Body of pancreas (tissue), 4 donors: ENCODE measurements at regions not wholly inside any gene's neighbourhood (a gene's known extent, or its start where the extent isn't known, plus 50 kb on each side); places are given as distances from the start of the nearest gene placed in this dataset.

Source experiments
- ATAC-seq: fragments of 150-250 bp; one replicate; pipeline ENCODE4 v1.9.1; 2016
- DNase-seq, 4 donors: peaks; one replicate each; pipeline ENCODE4 v3.0.0-alpha.2; 2019
- H3K27ac ChIP-seq, 4 donors: fragments of 200-600 bp; sonication (generic); 1 replicate in 3 of 4; 2 replicates in 1 of 4; pipeline versions ENCODE4 v1.5.1 to v1.6.1; 2016 to 2019; ENCODE audit warnings: mild to moderate bottlenecking in 1 of 4, mixed read lengths in 1 of 4, moderate library complexity in 1 of 4
- H3K27me3 ChIP-seq, 2 donors: fragments of 200-600 bp; sonication (generic); one replicate each; pipeline ENCODE4 v1.6.0; 2016; ENCODE audit warnings: mild to moderate bottlenecking in 1 of 2
- H3K36me3 ChIP-seq, 2 donors: fragments of 200-600 bp; sonication (generic); replicated peaks in 1 of 2; 2 replicates each; pipeline ENCODE4 v1.5.1; 2016; ENCODE audit warnings: low read depth in 2 of 2; ENCODE audit not compliant: insufficient read depth in 1 of 2
- H3K4me1 ChIP-seq: fragments of 200-600 bp; sonication (generic); one replicate; pipeline ENCODE4 v1.6.0; 2016
- H3K4me3 ChIP-seq, 2 donors: fragments of 200-600 bp; sonication (generic); 1 replicate in 1 of 2; 2 replicates in 1 of 2; pipeline ENCODE4 v1.5.1; 2016 to 2019
- H3K9me3 ChIP-seq, 3 donors: fragments of 200-600 bp; sonication (generic); 1 replicate in 2 of 3; 2 replicates in 1 of 3; pipeline ENCODE4 v1.5.1; 2016
- POLR2A ChIP-seq, 3 donors: fragments of 450-650 bp; IDR thresholded peaks; one replicate each; pipeline ENCODE4 v1.6.1; 2016; ENCODE audit warnings: antibody characterized with exemption in 3 of 3, mild to moderate bottlenecking in 2 of 3
- WGBS, 2 donors: methylation state at CpG; one replicate each; pipeline ENCODE4 v1.1.5; 2017; 5-methylcytosine and 5-hydroxymethylcytosine counted together
- intact Hi-C: fragments of 100-400 bp; cut with DNase I; formaldehyde crosslinking; loops from one replicate; pipeline ENCODE4 v1.15.1; 2023
- TF ChIP-seq, protein P1 (sequence below), 7 experiments: fragments of 450-650 bp in 4 of 7; fragments of 200-600 bp in 3 of 7; sonication (generic) in 3 of 7; IDR thresholded peaks; one replicate each; pipeline ENCODE4 v1.5.1; 2016 to 2019; ENCODE audit warnings: antibody characterized with exemption in 7 of 7

DNA sequence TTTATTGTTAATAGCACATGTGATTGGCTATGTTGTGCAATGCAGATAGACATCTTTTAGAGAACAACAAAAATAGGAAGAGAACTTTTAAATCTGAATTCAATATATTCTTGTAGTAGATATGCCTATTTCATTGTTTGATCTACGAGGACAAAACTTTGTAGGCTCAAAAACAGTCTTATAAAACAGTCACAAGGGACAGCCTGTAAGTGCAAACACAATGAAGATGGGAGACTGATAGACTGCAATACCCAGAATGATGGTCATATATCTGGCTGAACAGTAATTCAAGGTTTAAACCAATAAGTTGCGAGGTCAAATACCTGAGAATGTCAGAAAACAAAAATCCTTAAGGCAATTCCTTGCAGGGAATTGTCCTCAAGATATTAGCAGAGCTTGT is 1342.9 kb upstream of the ADGRB3 start:
- H3K4me1 ChIP-seq = no peaks in the 10 kb centered on the region
- DNase-seq (no peak), ATAC-seq (no peak)
- no peak overlapping the region for H3K27ac ChIP-seq
- no peaks in the 10 kb centered on the region for H3K9me3 ChIP-seq
- intact Hi-C loops = no loop called here
- H3K36me3 ChIP-seq = no peaks in the 10 kb centered on the region
- H3K27me3 ChIP-seq = no peaks in the 10 kb centered on the region
- WGBS, 2 donors = 55 to 64% methylated on average over 2 of the region's 2 CpGs
- TF ChIP-seq POLR2A (IDR thresholded peaks at IDR 0.05) = no peak
- TF ChIP-seq, protein P1, sequence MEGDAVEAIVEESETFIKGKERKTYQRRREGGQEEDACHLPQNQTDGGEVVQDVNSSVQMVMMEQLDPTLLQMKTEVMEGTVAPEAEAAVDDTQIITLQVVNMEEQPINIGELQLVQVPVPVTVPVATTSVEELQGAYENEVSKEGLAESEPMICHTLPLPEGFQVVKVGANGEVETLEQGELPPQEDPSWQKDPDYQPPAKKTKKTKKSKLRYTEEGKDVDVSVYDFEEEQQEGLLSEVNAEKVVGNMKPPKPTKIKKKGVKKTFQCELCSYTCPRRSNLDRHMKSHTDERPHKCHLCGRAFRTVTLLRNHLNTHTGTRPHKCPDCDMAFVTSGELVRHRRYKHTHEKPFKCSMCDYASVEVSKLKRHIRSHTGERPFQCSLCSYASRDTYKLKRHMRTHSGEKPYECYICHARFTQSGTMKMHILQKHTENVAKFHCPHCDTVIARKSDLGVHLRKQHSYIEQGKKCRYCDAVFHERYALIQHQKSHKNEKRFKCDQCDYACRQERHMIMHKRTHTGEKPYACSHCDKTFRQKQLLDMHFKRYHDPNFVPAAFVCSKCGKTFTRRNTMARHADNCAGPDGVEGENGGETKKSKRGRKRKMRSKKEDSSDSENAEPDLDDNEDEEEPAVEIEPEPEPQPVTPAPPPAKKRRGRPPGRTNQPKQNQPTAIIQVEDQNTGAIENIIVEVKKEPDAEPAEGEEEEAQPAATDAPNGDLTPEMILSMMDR (IDR thresholded peaks at IDR 0.05) = no peak
- no peak overlapping the region for H3K4me3 ChIP-seq

DNA sequence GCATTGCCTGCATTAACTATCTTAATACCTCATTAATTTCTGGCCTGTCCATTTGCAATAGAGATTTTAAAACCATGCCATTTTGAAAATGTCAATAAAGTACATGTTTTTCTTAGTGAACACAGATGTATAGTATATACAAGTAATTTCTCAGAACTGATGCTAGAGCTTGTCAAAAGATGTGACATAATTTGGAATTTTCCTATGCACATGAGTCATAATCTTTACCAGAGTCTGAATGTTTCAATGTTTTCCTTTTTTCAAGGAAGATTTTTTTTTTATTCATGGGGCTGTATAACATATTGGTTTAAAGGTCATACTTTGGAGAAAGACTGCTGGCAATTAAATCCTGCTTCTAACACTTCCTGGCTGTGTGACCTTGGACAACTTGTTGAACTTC is 1347.5 kb upstream of the ADGRB3 start:
- Histone ChIP-seq H3K4me1 (no peaks in the 10 kb centered on the region), H3K4me3 (no peak overlapping the region), H3K9me3 (no peaks in the 10 kb centered on the region), H3K27ac (no peak overlapping the region), H3K27me3 (no peaks in the 10 kb centered on the region), H3K36me3 (no peaks in the 10 kb centered on the region)
- TF ChIP-seq, protein P1 (IDR thresholded peaks at IDR 0.05) = no peak
- no peak for TF ChIP-seq POLR2A (IDR thresholded peaks at IDR 0.05)
- intact Hi-C loops = no loop called here
- no peak for ATAC-seq
- DNase-seq = no peak

DNA sequence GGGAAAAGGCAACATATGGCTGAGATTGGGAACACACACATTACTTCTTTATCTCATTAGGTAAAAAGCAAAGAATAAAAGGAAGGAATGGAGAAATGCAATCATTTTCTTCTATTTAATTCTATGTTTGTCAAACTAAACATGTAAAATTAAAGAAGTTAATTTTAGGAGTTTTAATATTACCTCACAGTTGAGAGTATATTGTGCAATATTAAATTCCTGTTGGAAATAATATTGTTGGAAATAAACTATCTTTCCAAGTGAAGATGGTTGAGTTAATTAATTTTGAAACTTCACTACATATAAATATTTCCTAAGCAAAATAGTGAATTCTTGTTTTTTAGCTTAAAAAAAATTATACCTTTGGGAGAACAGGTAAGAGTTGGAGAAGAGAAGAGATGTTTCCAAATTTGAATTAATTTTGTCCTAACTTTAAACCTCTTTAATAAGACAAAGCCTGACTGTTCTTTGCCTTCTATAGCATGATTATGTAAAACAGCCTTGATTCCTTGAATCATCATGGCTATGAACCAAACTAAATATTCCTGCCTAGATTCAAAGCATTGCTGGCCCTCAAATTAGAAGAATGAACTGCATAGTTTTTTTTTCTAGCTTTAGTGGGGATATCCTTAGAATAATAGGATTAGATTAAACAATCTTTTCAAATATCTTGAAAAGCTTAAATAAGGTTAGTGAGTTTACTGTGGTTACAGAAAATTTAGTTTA is 1349.1 kb upstream of the ADGRB3 start:
- ATAC-seq (no peak), DNase-seq (no peak)
- H3K27ac ChIP-seq = no peak overlapping the region
- no peaks in the 10 kb centered on the region for H3K36me3 ChIP-seq
- TF ChIP-seq POLR2A (IDR thresholded peaks at IDR 0.05) = no peak
- TF ChIP-seq, protein P1 (IDR thresholded peaks at IDR 0.05) = no peak
- H3K4me3 ChIP-seq = no peak overlapping the region
- intact Hi-C loops = no loop called here
- no peaks in the 10 kb centered on the region for H3K4me1 ChIP-seq
- no peaks in the 10 kb centered on the region for H3K9me3 ChIP-seq
- H3K27me3 ChIP-seq = no peaks in the 10 kb centered on the region

DNA sequence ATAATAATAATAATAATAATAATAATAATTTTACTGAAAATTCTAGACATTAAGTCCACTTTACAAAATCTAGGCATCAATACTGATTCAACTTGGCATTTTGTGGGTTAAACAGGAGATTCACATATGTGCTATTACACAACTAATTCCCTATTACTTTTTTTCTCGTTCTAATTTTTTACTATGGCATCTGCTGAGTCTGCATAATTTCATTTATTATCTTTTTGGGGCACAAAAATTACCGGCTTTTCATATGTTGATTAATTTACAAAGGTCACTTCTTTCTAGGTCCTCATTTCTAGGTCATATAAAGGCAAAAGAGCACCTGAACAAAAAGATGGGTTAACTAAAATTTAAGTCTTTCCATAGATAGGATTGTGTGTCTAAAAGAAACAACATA is 1357.8 kb upstream of the ADGRB3 start:
- TF ChIP-seq, protein P1 (IDR thresholded peaks at IDR 0.05) = no peak
- TF ChIP-seq POLR2A (IDR thresholded peaks at IDR 0.05) = no peak
- Histone ChIP-seq H3K27ac (no peak overlapping the region), H3K4me3 (no peak overlapping the region), H3K27me3 (no peaks in the 10 kb centered on the region), H3K36me3 (no peaks in the 10 kb centered on the region), H3K9me3 (no peaks in the 10 kb centered on the region), H3K4me1 (no peaks in the 10 kb centered on the region)
- intact Hi-C loops = no loop called here
- ATAC-seq (no peak), DNase-seq (no peak)
- WGBS, 2 donors = 42 to 63% methylated on average over 2 of the region's 2 CpGs
